C4-2B (cell line): ENCODE measurements at regions not wholly inside any gene's neighbourhood (a gene's known extent, or its start where the extent isn't known, plus 50 kb on each side); places are given as distances from the start of the nearest gene placed in this dataset.

Experiments
- ZFX ChIP-seq: fragments of 450-650 bp; IDR thresholded peaks from 2 replicates; pipeline ENCODE4 v1.6.1; 2017
- TF ChIP-seq, protein P1 (sequence below): fragments of 450-650 bp; conservative IDR thresholded peaks from 2 replicates; pipeline ENCODE4 v1.5.1; 2017; ENCODE audit warnings: mild to moderate bottlenecking

GRCh38 chr11:100561323-100561722 is 125.8 kb upstream of the ARHGAP42 start:
- TF ChIP-seq, protein P1, sequence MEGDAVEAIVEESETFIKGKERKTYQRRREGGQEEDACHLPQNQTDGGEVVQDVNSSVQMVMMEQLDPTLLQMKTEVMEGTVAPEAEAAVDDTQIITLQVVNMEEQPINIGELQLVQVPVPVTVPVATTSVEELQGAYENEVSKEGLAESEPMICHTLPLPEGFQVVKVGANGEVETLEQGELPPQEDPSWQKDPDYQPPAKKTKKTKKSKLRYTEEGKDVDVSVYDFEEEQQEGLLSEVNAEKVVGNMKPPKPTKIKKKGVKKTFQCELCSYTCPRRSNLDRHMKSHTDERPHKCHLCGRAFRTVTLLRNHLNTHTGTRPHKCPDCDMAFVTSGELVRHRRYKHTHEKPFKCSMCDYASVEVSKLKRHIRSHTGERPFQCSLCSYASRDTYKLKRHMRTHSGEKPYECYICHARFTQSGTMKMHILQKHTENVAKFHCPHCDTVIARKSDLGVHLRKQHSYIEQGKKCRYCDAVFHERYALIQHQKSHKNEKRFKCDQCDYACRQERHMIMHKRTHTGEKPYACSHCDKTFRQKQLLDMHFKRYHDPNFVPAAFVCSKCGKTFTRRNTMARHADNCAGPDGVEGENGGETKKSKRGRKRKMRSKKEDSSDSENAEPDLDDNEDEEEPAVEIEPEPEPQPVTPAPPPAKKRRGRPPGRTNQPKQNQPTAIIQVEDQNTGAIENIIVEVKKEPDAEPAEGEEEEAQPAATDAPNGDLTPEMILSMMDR, result no peak
- TF ChIP-seq ZFX, result no peak
